CD14-positive monocyte (primary cell): ENCODE measurements at regions not wholly inside any gene's neighbourhood (a gene's known extent, or its start where the extent isn't known, plus 50 kb on each side); places are given as distances from the start of the nearest gene placed in this dataset.

Experiments
- DNase-seq, 3 donors: peaks; one replicate each; pipeline ENCODE4 v3.0.0-alpha.2; 2011 to 2022
- H2AFZ ChIP-seq: 2 replicates; pipeline ENCODE4 v1.6.0; 2012; ENCODE audit warnings: mild to moderate bottlenecking, low read depth, low read length, inconsistent platforms; ENCODE audit not compliant: insufficient read depth, poor library complexity, severe bottlenecking
- H3K27ac ChIP-seq, 2 donors: 1 replicate in 1 of 2; 2 replicates in 1 of 2; pipeline ENCODE4 v1.5.1; 2012 to 2013; ENCODE audit warnings: low read length in 2 of 2, control low read depth in 1 of 2, inconsistent platforms in 1 of 2, low read depth in 1 of 2, mild to moderate bottlenecking in 1 of 2
- H3K27me3 ChIP-seq, 2 donors: one replicate each; pipeline versions ENCODE4 v1.6.0 to v1.6.1; 2011 to 2013; ENCODE audit warnings: low read length in 2 of 2; ENCODE audit not compliant: control insufficient read depth in 2 of 2, insufficient read depth in 2 of 2
- H3K36me3 ChIP-seq, 2 donors: replicated peaks in 1 of 2; 1 replicate in 1 of 2; 2 replicates in 1 of 2; pipeline versions ENCODE4 v1.5.1 to v1.6.1; 2012 to 2013; ENCODE audit warnings: low read length in 2 of 2, control low read depth in 1 of 2, inconsistent platforms in 1 of 2, mild to moderate bottlenecking in 1 of 2; ENCODE audit not compliant: insufficient read depth in 2 of 2, control insufficient read depth in 1 of 2
- H3K4me1 ChIP-seq, 2 donors: 1 replicate in 1 of 2; 2 replicates in 1 of 2; pipeline versions ENCODE4 v1.5.1 to v1.6.1; 2012 to 2013; ENCODE audit warnings: low read length in 2 of 2, control low read depth in 1 of 2, inconsistent platforms in 1 of 2, mild to moderate bottlenecking in 1 of 2, moderate library complexity in 1 of 2; ENCODE audit not compliant: insufficient read depth in 2 of 2, control insufficient read depth in 1 of 2
- H3K4me2 ChIP-seq: replicated peaks from 2 replicates; pipeline ENCODE3; 2012; ENCODE audit warnings: low read length, moderate library complexity, mild to moderate bottlenecking; ENCODE audit not compliant: poor library complexity, severe bottlenecking; ENCODE audit errors: extremely low read depth
- H3K4me3 ChIP-seq, 3 experiments: fragments of 200-600 bp in 1 of 3; sonication (generic) in 1 of 3; replicated peaks in 1 of 3; 1 replicate in 2 of 3; 2 replicates in 1 of 3; pipeline ENCODE4 v1.5.1; 2011 to 2013; ENCODE audit warnings: low read length in 3 of 3, mild to moderate bottlenecking in 3 of 3, control low read depth in 2 of 3, low read depth in 2 of 3, inconsistent platforms in 1 of 3, moderate library complexity in 1 of 3
- H3K79me2 ChIP-seq: 2 replicates; pipeline ENCODE4 v1.6.0; 2012; ENCODE audit warnings: mild to moderate bottlenecking, control low read depth, inconsistent platforms, low read length, moderate library complexity; ENCODE audit not compliant: insufficient read depth
- H3K9ac ChIP-seq: 2 replicates; pipeline ENCODE4 v1.6.0; 2017; ENCODE audit warnings: low read length, mild to moderate bottlenecking; ENCODE audit not compliant: insufficient read depth, poor library complexity, severe bottlenecking
- H3K9me3 ChIP-seq, 2 donors: replicated peaks in 1 of 2; 1 replicate in 1 of 2; 2 replicates in 1 of 2; pipeline versions ENCODE4 v1.5.1 to v1.6.1; 2012 to 2013; ENCODE audit warnings: low read length in 2 of 2, control low read depth in 1 of 2; ENCODE audit not compliant: control insufficient read depth in 1 of 2, insufficient read depth in 1 of 2
- H4K20me1 ChIP-seq: 2 replicates; pipeline ENCODE4 v1.6.0; 2012; ENCODE audit warnings: mild to moderate bottlenecking, low read length, control low read depth, moderate library complexity; ENCODE audit not compliant: insufficient read depth
- H3K27ac Mint-ChIP-seq, 7 donors: one replicate each; pipeline ENCODE4 v1.8.0; 2020; ENCODE audit warnings: mild to moderate bottlenecking in 7 of 7, mixed read lengths in 7 of 7, moderate library complexity in 6 of 7, inconsistent platforms in 2 of 7
- H3K27me3 Mint-ChIP-seq, 3 donors: one replicate each; pipeline ENCODE4 v1.8.0; 2021 to 2022; ENCODE audit warnings: low read depth in 3 of 3, mild to moderate bottlenecking in 3 of 3, mixed read lengths in 3 of 3, moderate library complexity in 3 of 3, inconsistent platforms in 1 of 3
- H3K36me3 Mint-ChIP-seq, 2 donors: one replicate each; pipeline ENCODE4 v1.8.0; 2020; ENCODE audit warnings: mixed read lengths in 2 of 2, inconsistent platforms in 1 of 2, mild to moderate bottlenecking in 1 of 2
- H3K4me1 Mint-ChIP-seq: one replicate; pipeline ENCODE4 v1.8.0; 2020; ENCODE audit warnings: mild to moderate bottlenecking, mixed read lengths
- H3K4me3 Mint-ChIP-seq, 2 donors: one replicate each; pipeline ENCODE4 v1.8.0; 2020; ENCODE audit warnings: mild to moderate bottlenecking in 2 of 2, mixed read lengths in 2 of 2, moderate library complexity in 1 of 2
- H3K9me3 Mint-ChIP-seq, 7 donors: one replicate each; pipeline ENCODE4 v1.8.0; 2020 to 2022; ENCODE audit warnings: mixed read lengths in 7 of 7, mild to moderate bottlenecking in 6 of 7, moderate library complexity in 6 of 7, inconsistent platforms in 2 of 7
- WGBS: methylation state at CpG from one replicate; pipeline ENCODE4 v1.1.5; 2013; ENCODE audit warnings: missing lambda C conversion rate; ENCODE audit not compliant: insufficient coverage; 5-methylcytosine and 5-hydroxymethylcytosine counted together
- intact Hi-C, 2 donors: fragments of 100-400 bp; cut with micrococcal nuclease; formaldehyde crosslinking; loops; one replicate each; pipeline versions ENCODE4 v1.15.0 to v1.15.1; 2023
- TF ChIP-seq, protein P1 (sequence below): fragments of 200-600 bp; IDR thresholded peaks from one replicate; pipeline ENCODE4 v1.8.0; 2022; ENCODE audit warnings: antibody characterized with exemption, mild to moderate bottlenecking

GRCh38 chr1:191648939-191649338 lies 509.3 kb upstream of the RGS18 start:
- no CpG with 5 or more reads among the region's 2 CpGs for WGBS
- Histone ChIP-seq H2AFZ (no peak overlapping the region), H3K4me1 (no peaks in the 10 kb centered on the region), H3K4me3 (no peak overlapping the region), H3K27ac (no peak overlapping the region), H3K9me3 (peaks cover 0 to 2% of the 10 kb centered on the region in 2 donors), H3K36me3 (no peaks in the 10 kb centered on the region), H3K27me3 (no peaks in the 10 kb centered on the region), H3K4me2 (no peak overlapping the region), H3K9ac (no peak overlapping the region), H3K79me2 (no peaks in the 10 kb centered on the region), H4K20me1 (no peaks in the 10 kb centered on the region)
- no peak for DNase-seq
- TF ChIP-seq, protein P1, sequence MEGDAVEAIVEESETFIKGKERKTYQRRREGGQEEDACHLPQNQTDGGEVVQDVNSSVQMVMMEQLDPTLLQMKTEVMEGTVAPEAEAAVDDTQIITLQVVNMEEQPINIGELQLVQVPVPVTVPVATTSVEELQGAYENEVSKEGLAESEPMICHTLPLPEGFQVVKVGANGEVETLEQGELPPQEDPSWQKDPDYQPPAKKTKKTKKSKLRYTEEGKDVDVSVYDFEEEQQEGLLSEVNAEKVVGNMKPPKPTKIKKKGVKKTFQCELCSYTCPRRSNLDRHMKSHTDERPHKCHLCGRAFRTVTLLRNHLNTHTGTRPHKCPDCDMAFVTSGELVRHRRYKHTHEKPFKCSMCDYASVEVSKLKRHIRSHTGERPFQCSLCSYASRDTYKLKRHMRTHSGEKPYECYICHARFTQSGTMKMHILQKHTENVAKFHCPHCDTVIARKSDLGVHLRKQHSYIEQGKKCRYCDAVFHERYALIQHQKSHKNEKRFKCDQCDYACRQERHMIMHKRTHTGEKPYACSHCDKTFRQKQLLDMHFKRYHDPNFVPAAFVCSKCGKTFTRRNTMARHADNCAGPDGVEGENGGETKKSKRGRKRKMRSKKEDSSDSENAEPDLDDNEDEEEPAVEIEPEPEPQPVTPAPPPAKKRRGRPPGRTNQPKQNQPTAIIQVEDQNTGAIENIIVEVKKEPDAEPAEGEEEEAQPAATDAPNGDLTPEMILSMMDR, result no peak
- Mint-ChIP-seq H3K4me3 (no peak overlapping the region), H3K4me1 (no peaks in the 10 kb centered on the region), H3K9me3 (peaks cover 0 to 7% (median 2%) of the 10 kb centered on the region in 7 donors), H3K27ac (no peak overlapping the region), H3K27me3 (peaks cover 0 to 1% (median 0%) of the 10 kb centered on the region in 3 donors), H3K36me3 (no peaks in the 10 kb centered on the region)
- intact Hi-C loops, result no loop called here

DNA sequence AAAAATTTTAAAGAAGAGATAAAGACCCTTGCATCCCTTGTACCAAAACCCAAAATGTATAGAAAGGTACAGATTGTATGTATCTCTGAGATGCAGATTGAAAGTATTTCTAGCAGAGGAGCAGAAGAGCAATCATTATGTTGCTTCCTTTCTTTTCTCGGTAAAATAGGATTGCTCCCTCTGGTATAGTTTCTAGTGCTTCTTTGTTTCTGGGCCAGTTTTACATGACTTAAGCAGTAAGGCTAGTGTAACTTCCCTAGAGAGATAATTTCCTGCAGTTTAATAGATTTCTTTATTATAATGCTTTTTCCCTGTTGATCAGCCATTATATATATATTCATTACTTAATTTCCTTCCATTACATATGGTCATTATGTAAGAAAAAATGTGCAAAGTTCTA lies 496.2 kb upstream of the RGS18 start:
- H2AFZ ChIP-seq, result no peak overlapping the region

More for the DNA sequence above, 496.2 kb upstream of the RGS18 start:
- Mint-ChIP-seq H3K36me3 (no peaks in the 10 kb centered on the region), H3K4me1 (no peaks in the 10 kb centered on the region), H3K27ac (no peak overlapping the region), H3K4me3 (no peak overlapping the region), H3K9me3 (peaks cover 0 to 2% (median 0%) of the 10 kb centered on the region in 7 donors), H3K27me3 (peaks cover 0 to 2% (median 0%) of the 10 kb centered on the region in 3 donors)
- no peak overlapping the region for H3K4me2 ChIP-seq
- TF ChIP-seq, protein P1, result no peak
- no peaks in the 10 kb centered on the region for H4K20me1 ChIP-seq
- no peaks in the 10 kb centered on the region for H3K36me3 ChIP-seq
- peaks cover 0 to 3% of the 10 kb centered on the region in 2 donors for H3K9me3 ChIP-seq
- no peaks in the 10 kb centered on the region for H3K27me3 ChIP-seq
- H3K9ac ChIP-seq, result no peak overlapping the region
- no peak for DNase-seq
- no peak overlapping the region for H3K4me3 ChIP-seq
- intact Hi-C loops, result no loop called here
- H3K4me1 ChIP-seq, result no peaks in the 10 kb centered on the region
- WGBS, result no CpG with 5 or more reads among the region's 1 CpG
- no peak overlapping the region for H3K27ac ChIP-seq
- H3K79me2 ChIP-seq, result no peaks in the 10 kb centered on the region
